Smooth muscle cell (in vitro differentiated cells): ENCODE measurements at regions not wholly inside any gene's neighbourhood (a gene's known extent, or its start where the extent isn't known, plus 50 kb on each side); places are given as distances from the start of the nearest gene placed in this dataset.

Experiments used
- DNase-seq: peaks from one replicate; lab custom pipeline; 2025; ENCODE audit not compliant: unreplicated experiment; lab: John Stamatoyannopoulos, UW
- H2AFZ ChIP-seq: fragments of 200-600 bp; sonication (generic); 2 replicates; pipeline ENCODE4 v1.6.0; 2016; ENCODE audit warnings: antibody characterized with exemption, low read depth, mild to moderate bottlenecking
- H3F3A ChIP-seq: fragments of 200-600 bp; sonication (generic); 2 replicates; pipeline ENCODE4 v1.6.0; 2017; ENCODE audit warnings: antibody characterized with exemption, low read depth
- H3K27ac ChIP-seq: fragments of 200-600 bp; sonication (generic); 2 replicates; pipeline ENCODE4 v1.5.1; 2016; ENCODE audit warnings: low read depth, mild to moderate bottlenecking
- H3K27me3 ChIP-seq: fragments of 200-600 bp; sonication (generic); 2 replicates; pipeline ENCODE4 v1.6.1; 2016; ENCODE audit warnings: low read depth, mild to moderate bottlenecking
- H3K36me3 ChIP-seq: fragments of 200-600 bp; sonication (generic); 2 replicates; pipeline ENCODE4 v1.5.1; 2016; ENCODE audit warnings: low read depth
- H3K4me1 ChIP-seq: fragments of 200-600 bp; sonication (generic); 2 replicates; pipeline ENCODE4 v1.5.1; 2016; ENCODE audit warnings: low read depth
- H3K4me2 ChIP-seq: fragments of 200-600 bp; sonication (generic); 2 replicates; pipeline ENCODE4 v1.6.0; 2016; ENCODE audit warnings: mild to moderate bottlenecking
- H3K4me3 ChIP-seq: fragments of 200-600 bp; sonication (generic); 2 replicates; pipeline ENCODE4 v1.5.1; 2016; ENCODE audit warnings: mild to moderate bottlenecking
- H3K79me2 ChIP-seq: fragments of 200-600 bp; sonication (generic); 2 replicates; pipeline ENCODE4 v1.6.0; 2016; ENCODE audit warnings: low read depth, mild to moderate bottlenecking
- H3K9ac ChIP-seq: fragments of 200-600 bp; sonication (generic); 2 replicates; pipeline ENCODE4 v1.6.0; 2016; ENCODE audit warnings: low read depth
- H3K9me3 ChIP-seq: fragments of 200-600 bp; sonication (generic); replicated peaks from 2 replicates; pipeline ENCODE4 v1.5.1; 2016; ENCODE audit warnings: low read depth
- H4K20me1 ChIP-seq: fragments of 200-600 bp; sonication (generic); 2 replicates; pipeline ENCODE4 v1.6.0; 2016; ENCODE audit warnings: low read depth
- CTCF ChIP-seq: fragments of 200-600 bp; sonication (generic); IDR thresholded peaks from 2 replicates; pipeline ENCODE4 v1.5.1; 2017; ENCODE audit warnings: borderline replicate concordance, mild to moderate bottlenecking, antibody characterized with exemption; ENCODE audit not compliant: insufficient read depth, poor library complexity, severe bottlenecking
- WGBS: methylation state at CpG from one replicate; pipeline ENCODE4 v1.1.7; 2016; ENCODE audit warnings: low lambda C conversion rate; 5-methylcytosine and 5-hydroxymethylcytosine counted together

GRCh38 chr6:56297022-56297989 lies 49.9 kb upstream of the COL21A1 start:
- 63% methylated on average over 2 of the region's 2 CpGs for WGBS
- no peak overlapping the region for H3K9ac ChIP-seq
- H2AFZ ChIP-seq, result no peak overlapping the region
- no peaks in the 10 kb centered on the region for H3K36me3 ChIP-seq
- DNase-seq, result no peak
- no peaks in the 10 kb centered on the region for H4K20me1 ChIP-seq
- H3K4me3 ChIP-seq, result no peak overlapping the region
- no peaks in the 10 kb centered on the region for H3K79me2 ChIP-seq
- no peaks in the 10 kb centered on the region for H3K4me1 ChIP-seq
- H3K4me2 ChIP-seq, result no peak overlapping the region
- no peak for TF ChIP-seq CTCF
- H3K27ac ChIP-seq, result no peak overlapping the region
- H3K9me3 ChIP-seq, result no peaks in the 10 kb centered on the region
- no peaks in the 10 kb centered on the region for H3K27me3 ChIP-seq
- no peaks in the 10 kb centered on the region for H3F3A ChIP-seq
